ENCODE measurements at regions not wholly inside any gene's neighbourhood (a gene's known extent, or its start where the extent isn't known, plus 50 kb on each side); places are given as distances from the start of the nearest gene placed in this dataset.
"Not testable (repeated sequence)": the region's sequence is repeated elsewhere in the genome, so short reads cannot be mapped to it uniquely, and the experiment has no call there.

DNA sequence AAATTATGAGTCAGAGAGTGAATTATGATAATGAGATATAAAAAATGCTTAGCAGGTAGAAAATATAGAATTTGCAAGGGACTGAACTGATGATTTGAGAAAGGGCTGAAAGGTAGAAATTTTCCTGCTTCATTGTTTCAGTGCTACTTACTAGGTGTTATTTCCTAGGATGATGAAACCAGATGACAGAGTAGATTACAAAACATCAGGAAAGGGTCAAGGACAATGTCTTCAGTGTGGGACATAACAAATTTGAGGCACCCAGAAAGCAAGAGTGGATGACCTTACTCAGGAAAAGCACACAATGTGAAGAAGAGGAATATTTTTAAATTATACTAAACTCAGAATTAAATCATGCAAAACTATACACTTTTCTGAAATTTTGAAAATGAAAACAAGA, 102.1 kb downstream of the SHCBP1 start:
- DNase-seq (ENCODE audit: low read depth) = no peak
- H3K4me3 ChIP-seq (ENCODE audit: low read length) = no peak overlapping the region
- TF ChIP-seq, protein P1, sequence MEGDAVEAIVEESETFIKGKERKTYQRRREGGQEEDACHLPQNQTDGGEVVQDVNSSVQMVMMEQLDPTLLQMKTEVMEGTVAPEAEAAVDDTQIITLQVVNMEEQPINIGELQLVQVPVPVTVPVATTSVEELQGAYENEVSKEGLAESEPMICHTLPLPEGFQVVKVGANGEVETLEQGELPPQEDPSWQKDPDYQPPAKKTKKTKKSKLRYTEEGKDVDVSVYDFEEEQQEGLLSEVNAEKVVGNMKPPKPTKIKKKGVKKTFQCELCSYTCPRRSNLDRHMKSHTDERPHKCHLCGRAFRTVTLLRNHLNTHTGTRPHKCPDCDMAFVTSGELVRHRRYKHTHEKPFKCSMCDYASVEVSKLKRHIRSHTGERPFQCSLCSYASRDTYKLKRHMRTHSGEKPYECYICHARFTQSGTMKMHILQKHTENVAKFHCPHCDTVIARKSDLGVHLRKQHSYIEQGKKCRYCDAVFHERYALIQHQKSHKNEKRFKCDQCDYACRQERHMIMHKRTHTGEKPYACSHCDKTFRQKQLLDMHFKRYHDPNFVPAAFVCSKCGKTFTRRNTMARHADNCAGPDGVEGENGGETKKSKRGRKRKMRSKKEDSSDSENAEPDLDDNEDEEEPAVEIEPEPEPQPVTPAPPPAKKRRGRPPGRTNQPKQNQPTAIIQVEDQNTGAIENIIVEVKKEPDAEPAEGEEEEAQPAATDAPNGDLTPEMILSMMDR (IDR thresholded peaks at IDR 0.05; ENCODE audit: insufficient read depth, low read depth, low read length, missing control alignments) = no peak

GRCh38 chr16:46496701-46497100, 124.5 kb downstream of the SHCBP1 start:
- TF ChIP-seq, protein P1 (IDR thresholded peaks at IDR 0.05; ENCODE audit: insufficient read depth, low read depth, low read length, missing control alignments) = no peak
- H3K4me3 ChIP-seq (ENCODE audit: low read length) = no peak overlapping the region
- no peak for DNase-seq (ENCODE audit: low read depth)

GRCh38 chr16:46482895-46483294, 138.3 kb downstream of the SHCBP1 start:
- DNase-seq (ENCODE audit: low read depth) = peak; percentile 1
- TF ChIP-seq, protein P1 (IDR thresholded peaks at IDR 0.05; ENCODE audit: insufficient read depth, low read depth, low read length, missing control alignments) = no peak
- no peak overlapping the region for H3K4me3 ChIP-seq (ENCODE audit: low read length)

GRCh38 chr16:46466239-46466638, 154.9 kb downstream of the SHCBP1 start:
- H3K4me3 ChIP-seq (ENCODE audit: low read length) = no peak overlapping the region
- TF ChIP-seq, protein P1 (IDR thresholded peaks at IDR 0.05; ENCODE audit: insufficient read depth, low read depth, low read length, missing control alignments) = no peak
- DNase-seq (ENCODE audit: low read depth) = no peak

- not testable (repeated sequence) for H3K4me3 ChIP-seq (ENCODE audit: low read length)
Measured at GRCh38 chr16:46454801-46455200, 166.4 kb downstream of the SHCBP1 start.

GRCh38 chr16:46428108-46429061, 192.8 kb downstream of the SHCBP1 start:
- DNase-seq (ENCODE audit: low read depth) = no peak
- TF ChIP-seq, protein P1 (IDR thresholded peaks at IDR 0.05; ENCODE audit: insufficient read depth, low read depth, low read length, missing control alignments) = no peak
- H3K4me3 ChIP-seq (ENCODE audit: low read length) = no peak overlapping the region

More at GRCh38 chr16:46454801-46455200, 166.4 kb downstream of the SHCBP1 start:
- DNase-seq (ENCODE audit: low read depth) = not testable (repeated sequence)

GRCh38 chr16:46427340-46428107, 193.7 kb downstream of the SHCBP1 start:
- H3K4me3 ChIP-seq (ENCODE audit: low read length) = no peak overlapping the region
- no peak for DNase-seq (ENCODE audit: low read depth)
- TF ChIP-seq, protein P1 (IDR thresholded peaks at IDR 0.05; ENCODE audit: insufficient read depth, low read depth, low read length, missing control alignments) = no peak
